Right forelimb (tissue), 1 donor: ENCODE measurements at regions not wholly inside any gene's neighbourhood (a gene's known extent, or its start where the extent isn't known, plus 50 kb on each side); places are given as distances from the start of the nearest gene placed in this dataset.
"Not testable (repeated sequence)": the region's sequence is repeated elsewhere in the genome, so short reads cannot be mapped to it uniquely, and the experiment has no call there.

Source experiments
- DNase-seq: peaks from one replicate; pipeline ENCODE4 v3.0.0-alpha.2; 2018

GRCh38 chr14:34171431-34172172, 220.7 kb upstream of the EGLN3 start:
- no peak for DNase-seq

- no peak for DNase-seq
These were observed 220.0 kb upstream of the EGLN3 start for GRCh38 chr14:34170882-34171281.

GRCh38 chr14:34169561-34169960, 218.7 kb upstream of the EGLN3 start:
- no peak for DNase-seq

- DNase-seq = no peak
These were observed 217.8 kb upstream of the EGLN3 start for GRCh38 chr14:34168656-34169055.

- DNase-seq = no peak
These were observed 215.0 kb upstream of the EGLN3 start for GRCh38 chr14:34165847-34166350.

- no peak for DNase-seq
These were observed 213.4 kb upstream of the EGLN3 start for GRCh38 chr14:34164162-34164864.

- no peak for DNase-seq
These were observed 210.6 kb upstream of the EGLN3 start for GRCh38 chr14:34161351-34162082.

GRCh38 chr14:34160619-34161018, 209.7 kb upstream of the EGLN3 start:
- DNase-seq = no peak

- DNase-seq = no peak
These were observed 206.8 kb upstream of the EGLN3 start for GRCh38 chr14:34157651-34158050.

GRCh38 chr14:34147461-34147860, 196.6 kb upstream of the EGLN3 start:
- DNase-seq = no peak

GRCh38 chr14:34140127-34140526, 189.3 kb upstream of the EGLN3 start:
- not testable (repeated sequence) for DNase-seq

- DNase-seq = peak; percentile 56
These were observed 188.6 kb upstream of the EGLN3 start for GRCh38 chr14:34139160-34140121.

GRCh38 chr14:34138175-34138574, 187.3 kb upstream of the EGLN3 start:
- no peak for DNase-seq

- DNase-seq = no peak
These were observed 186.3 kb upstream of the EGLN3 start for GRCh38 chr14:34137001-34137745.

GRCh38 chr14:34135492-34135891, 184.6 kb upstream of the EGLN3 start:
- DNase-seq = no peak

- DNase-seq = no peak
These were observed 183.6 kb upstream of the EGLN3 start for GRCh38 chr14:34134484-34134883.

GRCh38 chr14:34129927-34130552, 179.2 kb upstream of the EGLN3 start:
- no peak for DNase-seq

- DNase-seq = no peak
These were observed 177.8 kb upstream of the EGLN3 start for GRCh38 chr14:34128665-34129064.

- no peak for DNase-seq
These were observed 175.7 kb upstream of the EGLN3 start for GRCh38 chr14:34126586-34126985.

- no peak for DNase-seq
These were observed 173.7 kb upstream of the EGLN3 start for GRCh38 chr14:34124585-34124984.

- DNase-seq = no peak
These were observed 171.8 kb upstream of the EGLN3 start for GRCh38 chr14:34122650-34123049.
